Endothelial cell of umbilical vein (primary cell): ENCODE measurements at regions not wholly inside any gene's neighbourhood (a gene's known extent, or its start where the extent isn't known, plus 50 kb on each side); places are given as distances from the start of the nearest gene placed in this dataset.

Experiments
- BruUV-seq: library from RNA; stranded (reverse); fragments of 400-500 nt; replicated peaks from 2 replicates; lab custom pipeline; 2021; lab: Mats Ljungman, UMichigan
- CTCF ChIA-PET: fragments of 300-600, 350-600 bp; sonication (Branson Sonifier 250); formaldehyde crosslinking; loops from one replicate; lab custom pipeline; 2021; ENCODE audit warnings: antibody characterized with exemption, inconsistent platforms; lab: Charles Lee
- POLR2A ChIA-PET: fragments of 300-600, 350-600 bp; sonication (Branson Sonifier 250); formaldehyde crosslinking; loops from one replicate; lab custom pipeline; 2021; ENCODE audit warnings: antibody characterized with exemption, inconsistent platforms; lab: Charles Lee
- DNase-seq: peaks from one replicate; pipeline ENCODE4 v3.0.0-alpha.2; 2011; ENCODE audit warnings: low read depth, low spot score
- FAIRE-seq: peaks from 2 replicates; lab custom pipeline; 2011; peaks lifted over from hg19 to GRCh38; lab: Jason Lieb, UNC
- H2AFZ ChIP-seq: 2 replicates; pipeline ENCODE4 v1.6.0; 2012; ENCODE audit warnings: low read depth, low read length, control low read depth, inconsistent platforms
- H3K27ac ChIP-seq: 2 replicates; pipeline ENCODE4 v1.5.1; 2011; ENCODE audit warnings: low read depth, mild to moderate bottlenecking, control low read depth, low read length, moderate library complexity; ENCODE audit not compliant: insufficient read depth
- H3K27me3 ChIP-seq, 2 experiments: 2 replicates each; pipeline versions ENCODE4 v1.6.0 to v1.6.1; 2011; ENCODE audit warnings: low read length in 2 of 2, mixed read lengths in 1 of 2; ENCODE audit not compliant: control insufficient read depth in 2 of 2, insufficient read depth in 2 of 2
- H3K36me3 ChIP-seq, 2 experiments: 2 replicates in 1 of 2; 3 replicates in 1 of 2; pipeline ENCODE4 v1.5.1; 2011; ENCODE audit warnings: low read length in 2 of 2, mild to moderate bottlenecking in 1 of 2, moderate library complexity in 1 of 2; ENCODE audit not compliant: control insufficient read depth in 2 of 2, insufficient read depth in 2 of 2; ENCODE audit errors: extremely low read depth in 1 of 2
- H3K4me1 ChIP-seq: 3 replicates; pipeline ENCODE4 v1.5.1; 2011; ENCODE audit warnings: mild to moderate bottlenecking, low read length; ENCODE audit not compliant: control insufficient read depth, insufficient read depth; ENCODE audit errors: extremely low read depth
- H3K4me2 ChIP-seq: 2 replicates; pipeline ENCODE4 v1.6.1; 2011; ENCODE audit warnings: low read length, control low read depth, mixed read lengths; ENCODE audit not compliant: insufficient read depth
- H3K4me3 ChIP-seq, 3 experiments: fragments of 200-600 bp in 1 of 3; sonication (generic), shearing (Covaris generic) in 1 of 3; replicated peaks in 1 of 3; 2 replicates each; pipeline ENCODE4 v1.5.1; 2011 to 2016; ENCODE audit warnings: control low read depth in 3 of 3, low read length in 3 of 3, mild to moderate bottlenecking in 2 of 3, inconsistent platforms in 1 of 3, low read depth in 1 of 3, moderate library complexity in 1 of 3; ENCODE audit not compliant: insufficient read depth in 1 of 3
- H3K79me2 ChIP-seq: 2 replicates; pipeline ENCODE4 v1.6.0; 2012; ENCODE audit warnings: low read length, inconsistent platforms; ENCODE audit not compliant: control insufficient read depth, insufficient read depth
- H3K9ac ChIP-seq: replicated peaks from 2 replicates; pipeline ENCODE3; 2011; ENCODE audit warnings: low read length, control low read depth; ENCODE audit not compliant: insufficient read depth; ENCODE audit errors: extremely low read depth
- H3K9me1 ChIP-seq: replicated peaks from 3 replicates; pipeline ENCODE4 v1.6.0; 2011; ENCODE audit warnings: mild to moderate bottlenecking, low read length; ENCODE audit not compliant: control insufficient read depth, insufficient read depth; ENCODE audit errors: extremely low read depth
- H3K9me3 ChIP-seq: replicated peaks from 2 replicates; pipeline ENCODE4 v1.5.1; 2012; ENCODE audit warnings: low read length, inconsistent platforms; ENCODE audit not compliant: control insufficient read depth, insufficient read depth
- H4K20me1 ChIP-seq: replicated peaks from 2 replicates; pipeline ENCODE3; 2011; ENCODE audit warnings: mild to moderate bottlenecking, low read length; ENCODE audit not compliant: control insufficient read depth, insufficient read depth; ENCODE audit errors: extremely low read depth
- CTCF ChIP-seq, 2 donors: IDR thresholded peaks; 1 replicate in 1 of 2; 2 replicates in 1 of 2; pipeline ENCODE4 v1.5.1; 2011; ENCODE audit warnings: low read length in 2 of 2, mild to moderate bottlenecking in 2 of 2, moderate library complexity in 2 of 2, control low read depth in 1 of 2, inconsistent platforms in 1 of 2, low read depth in 1 of 2; ENCODE audit not compliant: insufficient read depth in 1 of 2; ENCODE audit errors: extremely low read depth in 1 of 2
- EZH2 ChIP-seq: IDR thresholded peaks from 2 replicates; pipeline ENCODE4 v1.6.1; 2012; ENCODE audit warnings: borderline replicate concordance, low read depth, mild to moderate bottlenecking, moderate library complexity, low read length, inconsistent platforms; ENCODE audit not compliant: severe bottlenecking
- FOS ChIP-seq: IDR thresholded peaks from 2 replicates; pipeline ENCODE4 v1.6.1; 2011; ENCODE audit warnings: mild to moderate bottlenecking, low read length, moderate library complexity, borderline replicate concordance; ENCODE audit not compliant: insufficient read depth
- GATA2 ChIP-seq: IDR thresholded peaks from 2 replicates; pipeline ENCODE4 v1.7.0; 2011; ENCODE audit warnings: low read depth, mild to moderate bottlenecking, moderate library complexity, mixed read lengths, low read length; ENCODE audit not compliant: insufficient read length, insufficient read depth
- JUN ChIP-seq: IDR thresholded peaks from 2 replicates; pipeline ENCODE4 v1.6.1; 2011; ENCODE audit warnings: borderline replicate concordance, low read depth; ENCODE audit not compliant: insufficient read length, insufficient read depth
- MAX ChIP-seq: IDR thresholded peaks from 2 replicates; pipeline ENCODE4 v1.6.1; 2011; ENCODE audit not compliant: insufficient read depth, insufficient read length
- MYC ChIP-seq: IDR thresholded peaks from one replicate; pipeline ENCODE4 v1.6.1; 2011; ENCODE audit warnings: mild to moderate bottlenecking, low read depth, low read length
- POLR2A ChIP-seq: IDR thresholded peaks from 2 replicates; pipeline ENCODE4 v1.6.1; 2012; ENCODE audit warnings: low read depth, mild to moderate bottlenecking, control low read depth, low read length
- POLR2AphosphoS5 ChIP-seq: IDR thresholded peaks from 2 replicates; pipeline ENCODE4 v1.6.1; 2012; ENCODE audit warnings: low read depth, mild to moderate bottlenecking, control low read depth, low read length, moderate library complexity; ENCODE audit not compliant: insufficient read depth
- dilution Hi-C: fragments of 300-500 bp; cut with MboI; formaldehyde crosslinking; loops from one replicate; pipeline ENCODE4 v1.15.0; 2019; ENCODE audit warnings: low sequenced_read_pairs; ENCODE audit not compliant: extremely low pct_ligation_motif_present
- intact Hi-C: fragments of 100-400 bp; cut with micrococcal nuclease; formaldehyde crosslinking; loops from one replicate; pipeline ENCODE4 v1.10.0; 2022

GRCh38 chr17:53949473-53950090 is 126.9 kb downstream of the KIF2B start:
- Histone ChIP-seq H3K9me1 (no peaks in the 10 kb centered on the region), H2AFZ (no peak overlapping the region), H3K27me3 (no peaks in the 10 kb centered on the region), H3K9me3 (peaks cover 5% of the 10 kb centered on the region), H3K36me3 (no peaks in the 10 kb centered on the region), H3K4me3 (no peak overlapping the region), H3K9ac (no peak overlapping the region), H3K27ac (no peak overlapping the region), H3K4me1 (no peaks in the 10 kb centered on the region), H3K4me2 (no peak overlapping the region), H3K79me2 (no peaks in the 10 kb centered on the region), H4K20me1 (no peaks in the 10 kb centered on the region)
- dilution Hi-C loops (no loop called here), intact Hi-C loops (no loop called here)
- FAIRE-seq (no peak), DNase-seq (no peak)
- BruUV-seq = no TSS peak
- POLR2A ChIA-PET = no interaction called here
- TF ChIP-seq JUN (no peak), POLR2A (no peak), EZH2 (no peak), MAX (no peak), FOS (no peak), POLR2AphosphoS5 (no peak), CTCF (IDR thresholded peaks at IDR 0.05; ENCODE audit: extremely low read depth in 1 of 2, insufficient read depth in 1 of 2, low read depth in 1 of 2, low read length in 2 of 2) (no peak), MYC (no peak), GATA2 (no peak)
- CTCF ChIA-PET = no interaction called here
